LNCAP (cell line): ENCODE measurements at regions not wholly inside any gene's neighbourhood (a gene's known extent, or its start where the extent isn't known, plus 50 kb on each side); places are given as distances from the start of the nearest gene placed in this dataset.

ENCODE experiments used
- TF ChIP-seq, protein P1 (sequence below): fragments of 450-650 bp; IDR thresholded peaks from 2 replicates; pipeline ENCODE4 v1.5.1; 2017; ENCODE audit warnings: mild to moderate bottlenecking

DNA sequence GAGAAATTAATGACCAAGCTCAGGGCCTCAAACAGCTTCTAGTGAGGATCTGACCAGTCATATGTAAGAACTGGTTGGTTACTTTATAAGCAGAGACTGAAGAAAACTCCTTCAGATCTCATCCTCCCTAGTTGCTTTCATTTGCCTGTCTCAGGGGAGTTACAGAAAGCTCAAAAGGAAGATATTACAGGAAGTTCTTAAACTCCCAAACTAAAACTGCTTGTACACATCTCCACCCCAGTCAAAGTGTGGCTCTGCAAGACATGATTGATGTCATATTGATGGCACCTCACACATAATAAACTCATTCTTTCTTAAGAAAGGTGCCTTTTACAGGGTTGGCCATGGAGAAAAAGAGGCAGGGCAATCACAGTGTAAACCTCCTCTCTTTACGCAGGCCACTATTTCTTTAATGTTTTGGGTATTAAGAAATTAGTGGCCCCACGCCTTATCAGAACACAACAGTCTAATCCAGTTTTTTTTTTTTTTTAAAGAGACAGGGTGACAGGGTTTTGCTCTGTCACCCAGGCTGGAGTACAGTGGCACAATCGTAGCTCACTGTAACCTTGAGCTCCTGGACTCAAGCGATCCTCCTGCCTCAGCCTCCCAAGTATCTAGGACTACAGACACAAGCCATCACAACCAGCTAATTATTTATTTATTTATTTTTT lies 62.6 kb upstream of the STK17B start:
- TF ChIP-seq, protein P1, sequence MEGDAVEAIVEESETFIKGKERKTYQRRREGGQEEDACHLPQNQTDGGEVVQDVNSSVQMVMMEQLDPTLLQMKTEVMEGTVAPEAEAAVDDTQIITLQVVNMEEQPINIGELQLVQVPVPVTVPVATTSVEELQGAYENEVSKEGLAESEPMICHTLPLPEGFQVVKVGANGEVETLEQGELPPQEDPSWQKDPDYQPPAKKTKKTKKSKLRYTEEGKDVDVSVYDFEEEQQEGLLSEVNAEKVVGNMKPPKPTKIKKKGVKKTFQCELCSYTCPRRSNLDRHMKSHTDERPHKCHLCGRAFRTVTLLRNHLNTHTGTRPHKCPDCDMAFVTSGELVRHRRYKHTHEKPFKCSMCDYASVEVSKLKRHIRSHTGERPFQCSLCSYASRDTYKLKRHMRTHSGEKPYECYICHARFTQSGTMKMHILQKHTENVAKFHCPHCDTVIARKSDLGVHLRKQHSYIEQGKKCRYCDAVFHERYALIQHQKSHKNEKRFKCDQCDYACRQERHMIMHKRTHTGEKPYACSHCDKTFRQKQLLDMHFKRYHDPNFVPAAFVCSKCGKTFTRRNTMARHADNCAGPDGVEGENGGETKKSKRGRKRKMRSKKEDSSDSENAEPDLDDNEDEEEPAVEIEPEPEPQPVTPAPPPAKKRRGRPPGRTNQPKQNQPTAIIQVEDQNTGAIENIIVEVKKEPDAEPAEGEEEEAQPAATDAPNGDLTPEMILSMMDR = no peak

DNA sequence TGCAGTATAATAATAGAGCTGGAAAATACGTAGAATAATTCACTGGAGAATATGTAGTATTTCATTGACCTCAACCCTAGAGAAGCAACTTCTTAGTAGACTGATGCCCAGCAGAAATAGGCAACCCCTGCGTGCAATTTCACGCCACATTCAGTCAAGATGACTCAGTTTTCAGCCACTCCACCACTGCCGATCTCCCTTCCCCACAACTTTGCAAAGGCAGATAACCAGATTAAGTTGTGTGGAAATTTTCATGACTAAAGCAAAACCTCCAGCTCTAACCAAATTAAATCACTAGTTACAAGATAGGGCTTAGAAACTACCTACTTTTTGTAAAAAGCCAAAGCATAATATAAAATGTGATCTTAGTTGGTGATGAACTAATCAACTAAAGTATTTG lies 63.3 kb upstream of the STK17B start:
- TF ChIP-seq, protein P1 = no peak

DNA sequence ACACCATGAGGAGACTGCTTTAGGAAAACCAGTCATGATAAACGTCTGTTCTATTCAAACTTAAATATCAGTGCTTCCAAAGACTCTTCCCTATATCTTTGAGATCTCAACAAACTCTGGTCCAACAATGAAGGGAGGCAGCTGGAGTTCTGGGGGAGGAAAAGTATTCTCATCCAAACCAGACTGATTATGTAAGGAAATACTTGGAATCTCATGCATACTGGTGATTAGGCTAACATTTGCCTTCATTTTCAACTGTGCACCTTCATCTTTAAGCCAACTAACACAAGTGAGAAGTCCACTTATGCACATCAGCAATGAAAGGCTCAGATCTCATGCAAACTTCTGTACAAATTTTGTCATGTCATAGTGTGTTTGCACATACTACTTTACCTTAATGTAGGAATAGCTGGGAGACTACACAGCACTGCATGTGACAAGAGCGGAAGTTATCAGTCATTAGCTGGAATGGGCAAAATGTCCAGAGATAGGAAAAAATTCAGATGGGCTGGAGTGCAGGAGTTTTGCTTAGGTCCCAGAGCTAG lies 67.5 kb upstream of the STK17B start:
- TF ChIP-seq, protein P1 = no peak

DNA sequence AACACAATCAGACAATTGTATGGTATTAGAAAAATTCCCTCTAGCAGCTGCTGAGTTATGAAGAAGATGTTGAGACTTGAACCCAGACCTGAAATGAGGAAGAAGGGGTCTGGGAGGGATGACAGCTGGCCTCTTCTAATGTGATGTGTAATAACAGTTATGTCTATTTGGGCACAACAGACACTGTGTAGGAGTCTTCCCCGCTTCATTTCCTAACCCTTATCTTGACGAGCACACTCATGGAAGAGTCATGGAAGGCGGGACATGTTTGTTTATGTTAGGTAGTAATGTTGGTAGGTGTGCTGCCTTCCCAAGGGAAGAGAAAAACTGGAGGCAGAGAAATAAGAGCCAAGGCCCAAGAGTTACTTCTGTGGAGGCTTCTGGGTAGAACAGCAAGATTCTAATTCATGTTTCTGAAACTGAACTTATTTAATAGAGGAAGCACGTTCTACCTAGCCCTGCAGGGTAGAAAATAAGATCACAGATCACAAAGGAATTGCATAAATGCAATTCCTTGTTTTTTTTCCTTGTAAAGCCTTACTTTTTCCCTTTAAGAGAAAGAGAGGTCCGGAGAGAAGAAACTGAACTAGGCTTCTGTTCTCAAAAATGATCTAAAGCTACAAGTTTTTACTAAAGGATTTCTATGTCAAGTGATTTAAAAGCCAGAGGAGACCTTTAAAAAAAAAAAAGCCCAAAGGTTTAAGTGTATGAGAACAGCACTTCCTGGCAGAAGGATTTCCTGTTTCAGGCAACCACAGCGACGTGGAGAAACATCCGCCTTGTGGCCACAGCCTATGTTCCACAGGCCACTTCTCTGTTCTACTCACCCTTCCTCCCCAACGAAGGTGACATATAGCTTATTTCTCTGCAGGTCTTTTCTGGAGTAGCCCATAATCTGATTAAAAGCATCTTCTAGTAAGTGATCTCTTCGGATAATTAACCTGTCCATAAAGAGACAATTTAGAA lies 68.5 kb upstream of the STK17B start:
- TF ChIP-seq, protein P1 = no peak

DNA sequence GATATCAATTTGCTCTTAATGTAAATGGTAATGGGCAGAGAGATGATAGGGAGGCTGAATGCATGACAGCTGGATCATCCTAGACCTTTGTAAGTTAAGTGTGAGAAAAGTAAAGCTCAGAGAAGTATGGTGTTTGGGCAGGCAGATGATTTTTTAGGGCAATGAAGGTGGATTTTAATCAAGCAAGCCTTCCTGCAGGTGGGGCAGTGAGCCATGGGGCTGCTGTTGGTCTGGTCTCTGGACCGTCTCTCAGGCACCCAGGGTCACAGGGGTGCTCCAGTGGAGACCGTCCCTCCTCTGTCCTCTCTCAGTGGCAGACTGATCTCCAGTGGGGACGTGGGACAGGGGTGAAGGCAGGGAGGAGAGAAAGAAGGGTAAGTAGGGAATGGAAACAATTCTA lies 69.8 kb upstream of the STK17B start:
- TF ChIP-seq, protein P1 = no peak

DNA sequence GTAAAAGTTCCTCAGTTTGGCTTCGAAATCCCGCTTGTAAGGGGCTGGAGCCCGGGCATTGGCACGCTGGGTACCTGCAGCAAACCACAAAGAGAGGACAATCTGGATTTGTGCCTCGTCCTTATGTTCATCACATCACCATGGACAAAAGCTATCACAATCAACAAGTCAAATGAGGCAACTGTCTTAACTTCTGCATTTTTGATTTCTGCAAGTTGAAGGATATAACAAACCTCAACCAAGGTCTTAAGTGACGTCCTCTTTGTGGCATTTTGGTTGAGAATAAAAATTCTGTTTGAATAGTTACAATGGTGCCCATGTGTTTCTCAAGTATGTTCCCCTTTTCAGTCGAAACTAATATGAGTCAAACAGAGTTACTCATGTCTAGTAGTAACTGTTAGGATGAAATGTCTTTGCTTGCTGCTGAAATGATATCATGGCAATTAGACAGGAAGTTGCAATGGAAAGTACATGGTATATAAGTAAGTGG lies 70.8 kb upstream of the STK17B start:
- TF ChIP-seq, protein P1 = no peak

DNA sequence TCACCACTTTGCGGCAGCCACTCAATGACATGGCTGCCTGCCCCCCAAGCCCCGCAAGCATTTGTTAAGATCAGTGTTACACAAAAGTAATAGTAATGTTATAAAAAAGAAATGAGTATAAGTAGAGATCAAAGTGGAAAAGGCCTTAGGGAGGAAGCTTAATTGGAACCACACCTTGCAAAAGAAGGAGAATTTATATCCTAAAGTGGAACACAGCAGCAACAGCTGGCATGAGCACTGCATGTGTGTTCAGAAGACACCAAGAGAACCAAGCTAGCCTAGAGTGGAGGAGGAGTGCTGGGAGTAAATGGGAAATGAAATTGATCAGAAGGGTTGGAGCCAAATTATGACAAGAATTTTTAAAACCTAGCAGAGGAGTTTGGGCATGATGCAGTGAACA lies 73.1 kb upstream of the STK17B start:
- TF ChIP-seq, protein P1 = no peak
